Erythroblast (primary cell): ENCODE measurements at regions not wholly inside any gene's neighbourhood (a gene's known extent, or its start where the extent isn't known, plus 50 kb on each side); places are given as distances from the start of the nearest gene placed in this dataset.
A peak's percentile ranks its signal among the peaks of the same experiment; 100 is the strongest.

ENCODE experiments used
- DNase-seq, 2 experiments: peaks; one replicate each; lab custom pipeline; 2025; lab: John Stamatoyannopoulos, UW
- GATA1 ChIP-seq: IDR thresholded peaks from 2 replicates; pipeline ENCODE4 v1.6.1; 2011; ENCODE audit warnings: low read depth, mild to moderate bottlenecking, control low read depth, low read length, moderate library complexity
- POLR2A ChIP-seq: IDR thresholded peaks from 2 replicates; pipeline ENCODE4 v1.6.1; 2011; ENCODE audit warnings: mild to moderate bottlenecking, low read length

DNA sequence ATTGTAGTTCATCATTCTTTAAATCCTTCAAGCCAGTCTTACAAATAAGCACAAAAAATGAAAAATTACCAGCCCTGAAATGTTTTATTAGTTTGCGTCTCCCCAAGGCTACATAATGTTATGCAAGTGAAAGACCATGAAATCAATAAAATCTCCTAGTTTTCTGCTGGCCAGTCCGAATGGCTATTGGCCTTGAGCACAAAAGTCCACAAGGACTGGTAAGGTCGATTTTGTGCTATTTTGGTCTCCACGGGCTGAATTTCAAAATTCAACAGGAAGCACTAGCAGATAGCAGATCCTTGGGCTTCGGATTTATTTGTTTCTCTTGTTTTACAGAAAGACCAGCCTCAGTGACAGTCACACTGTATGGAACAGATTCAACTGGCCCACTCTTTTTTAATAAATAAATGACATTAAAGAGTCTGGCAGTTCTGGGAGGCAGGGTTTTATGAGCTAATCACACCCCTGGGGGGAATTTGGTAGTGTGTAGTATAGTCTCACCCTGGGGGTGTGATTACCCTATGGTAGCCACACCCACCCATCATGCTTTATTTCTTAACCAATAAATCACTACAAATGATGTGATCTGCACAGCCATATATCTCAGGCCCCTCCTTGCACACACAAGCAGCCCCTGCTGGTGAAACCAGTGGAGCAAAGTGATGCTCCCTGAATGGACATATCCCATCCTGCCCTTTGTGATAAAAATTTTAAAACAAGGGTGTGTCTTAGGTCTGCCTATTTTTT lies 51.1 kb upstream of the TMEM33 start:
- DNase-seq: no peak
- TF ChIP-seq GATA1 (no peak), POLR2A (no peak)

DNA sequence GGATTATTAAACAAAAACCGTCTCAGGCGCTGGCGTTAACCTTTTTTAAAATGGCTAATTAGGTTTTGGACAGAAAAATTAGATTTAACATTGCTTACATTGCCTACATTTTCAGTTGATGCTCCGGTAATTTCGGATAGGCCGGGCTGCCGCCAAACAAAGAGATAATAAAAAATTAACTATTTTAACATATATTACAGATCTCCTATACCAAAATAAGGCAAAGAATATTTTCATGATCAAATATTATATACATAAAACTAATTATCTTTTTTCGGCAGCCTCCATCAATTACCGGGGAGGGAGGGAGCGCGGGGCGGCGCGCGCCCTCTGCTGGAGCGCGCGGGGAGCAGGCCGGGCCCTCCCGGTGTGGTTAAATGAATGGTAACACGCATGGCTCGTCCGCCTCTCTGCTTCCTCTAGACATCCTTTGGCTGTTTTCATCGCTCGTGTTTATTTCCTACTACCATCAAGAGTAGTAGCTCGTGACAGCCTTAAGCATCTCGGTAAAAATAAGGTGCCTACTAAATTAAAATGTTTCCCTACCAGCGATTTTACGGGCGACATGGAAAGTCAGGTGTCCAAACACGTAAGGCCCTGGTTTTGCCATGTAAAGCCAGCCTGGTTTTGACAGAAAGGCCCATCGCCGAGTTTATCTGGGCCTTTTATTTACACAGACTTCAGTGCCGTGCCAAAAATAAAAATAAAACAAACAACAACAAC lies 52.4 kb upstream of the TMEM33 start:
- no peak for TF ChIP-seq GATA1
- no peak for TF ChIP-seq POLR2A
- DNase-seq: peak; percentile 35 to 63

DNA sequence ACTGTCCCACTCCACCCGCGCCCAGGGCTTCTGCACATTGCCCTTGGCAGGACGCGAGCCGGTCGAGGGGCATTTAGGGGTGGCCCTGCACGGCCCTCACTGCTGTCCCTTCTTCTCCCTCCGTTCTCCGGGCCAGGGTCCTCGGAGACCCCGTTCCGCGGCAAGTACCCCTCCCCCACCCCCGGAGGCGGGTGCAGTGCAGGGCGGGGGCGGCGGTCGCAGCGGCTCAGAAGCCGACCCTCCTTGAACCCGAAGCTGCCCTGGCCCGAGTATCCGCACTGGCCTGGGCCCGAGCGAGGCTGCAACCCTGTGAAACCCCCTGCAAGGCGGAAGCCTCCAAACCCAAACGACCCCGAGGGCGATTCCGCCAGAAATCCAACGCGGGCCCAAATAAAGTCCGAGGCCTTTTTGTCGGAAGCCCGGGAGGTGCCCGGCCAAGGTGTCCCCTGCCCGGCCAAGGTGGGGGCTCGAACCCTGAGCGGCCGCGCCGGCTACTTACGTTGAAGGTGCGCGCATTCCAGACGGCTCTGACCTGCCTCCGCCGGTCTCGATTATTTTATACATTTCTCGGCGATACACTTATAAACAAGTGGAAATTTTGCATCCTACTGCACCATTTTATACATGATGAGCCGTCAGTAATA lies 53.1 kb upstream of the TMEM33 start:
- TF ChIP-seq GATA1: no peak
- TF ChIP-seq POLR2A: no peak
- DNase-seq: no peak

DNA sequence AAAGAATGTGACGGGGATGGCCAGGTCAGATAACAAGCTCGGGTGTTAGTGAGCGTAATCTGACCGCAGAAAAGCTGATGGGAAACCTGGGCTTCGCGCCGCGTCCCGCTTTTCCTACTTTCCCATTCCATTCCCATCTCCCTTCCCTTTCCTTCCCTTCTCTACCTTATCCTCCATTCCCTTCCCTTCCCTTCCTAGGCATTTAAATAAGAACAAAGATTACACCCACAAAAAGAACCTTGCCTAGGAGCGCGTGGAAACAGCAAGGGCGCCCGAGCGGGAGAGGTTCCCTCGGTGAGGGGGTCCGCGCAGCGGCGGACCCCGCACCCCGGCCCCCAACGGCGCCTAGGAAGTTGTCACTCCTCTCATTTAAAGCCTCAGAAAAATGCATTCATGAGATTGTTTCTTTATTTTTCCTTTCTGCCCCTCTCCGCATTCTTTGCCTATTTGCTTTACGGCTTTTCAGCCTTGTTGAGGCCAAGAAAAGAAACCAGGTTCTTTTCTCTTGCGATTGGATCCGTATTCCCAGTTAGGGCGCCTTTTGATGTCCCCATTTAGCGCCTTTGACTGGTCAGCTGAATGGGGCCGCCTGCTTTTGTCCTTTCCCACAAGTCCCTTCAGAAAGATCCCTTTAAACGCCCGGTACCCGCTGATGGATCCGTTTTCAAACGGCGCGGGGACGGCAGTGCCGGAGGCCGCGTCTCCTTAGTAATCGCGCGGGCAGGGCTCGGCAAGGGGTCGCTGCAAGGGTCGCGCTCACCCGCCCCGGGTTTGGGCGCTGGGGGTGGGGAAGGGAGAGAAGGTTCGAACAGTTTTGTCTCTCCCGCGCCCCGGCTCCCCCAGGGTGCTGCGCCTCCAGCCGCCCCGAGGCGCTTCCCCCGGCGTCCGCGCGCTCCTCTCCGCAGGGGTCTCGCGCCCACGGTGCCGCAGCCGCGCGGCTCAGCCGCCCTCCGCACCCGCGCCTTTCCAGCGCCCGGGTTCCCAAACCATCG lies 54.1 kb upstream of the TMEM33 start:
- no peak for TF ChIP-seq POLR2A
- DNase-seq: no peak

DNA sequence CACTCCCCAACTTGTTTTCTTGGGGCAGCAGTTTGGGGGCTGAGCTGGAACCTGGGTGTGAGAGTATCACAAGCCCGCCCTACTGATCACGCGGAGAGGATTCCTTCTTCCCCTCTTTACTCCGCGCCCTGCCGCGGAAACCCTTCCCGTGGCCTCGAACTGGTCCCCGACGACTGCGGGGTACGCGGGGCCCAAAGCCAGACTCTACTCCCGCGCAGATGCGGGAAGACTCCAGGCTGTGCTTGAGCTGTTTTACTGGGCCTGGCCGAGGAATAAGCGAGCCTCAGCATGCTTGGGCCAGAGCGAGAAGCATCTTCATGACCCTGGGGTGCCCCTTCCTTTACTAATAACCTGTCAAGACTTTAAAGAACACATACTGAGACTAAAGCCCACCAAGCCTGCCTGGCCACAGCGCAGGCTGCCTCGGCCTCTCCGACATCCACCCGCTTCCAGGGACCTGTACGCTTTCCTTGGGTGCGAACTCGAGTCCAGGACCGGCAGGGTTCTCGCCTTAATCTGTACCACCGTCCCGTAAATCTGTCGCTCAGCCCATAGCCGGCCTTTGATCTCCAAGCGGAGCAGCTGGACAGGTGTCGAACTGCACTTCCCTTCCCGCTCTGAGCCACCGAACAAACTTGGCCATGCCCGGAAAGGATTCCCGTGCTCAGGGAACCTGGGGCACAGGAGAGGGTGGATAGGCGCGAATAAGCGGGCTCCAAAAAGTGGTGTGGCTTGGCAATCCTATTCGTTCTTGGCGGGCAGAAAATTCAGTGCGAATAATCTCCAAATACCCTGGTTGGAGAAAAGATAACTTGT lies 55.0 kb upstream of the TMEM33 start:
- peak in 1 of 2 experiments; percentile 4 for DNase-seq
- TF ChIP-seq POLR2A (no peak), GATA1 (no peak)

DNA sequence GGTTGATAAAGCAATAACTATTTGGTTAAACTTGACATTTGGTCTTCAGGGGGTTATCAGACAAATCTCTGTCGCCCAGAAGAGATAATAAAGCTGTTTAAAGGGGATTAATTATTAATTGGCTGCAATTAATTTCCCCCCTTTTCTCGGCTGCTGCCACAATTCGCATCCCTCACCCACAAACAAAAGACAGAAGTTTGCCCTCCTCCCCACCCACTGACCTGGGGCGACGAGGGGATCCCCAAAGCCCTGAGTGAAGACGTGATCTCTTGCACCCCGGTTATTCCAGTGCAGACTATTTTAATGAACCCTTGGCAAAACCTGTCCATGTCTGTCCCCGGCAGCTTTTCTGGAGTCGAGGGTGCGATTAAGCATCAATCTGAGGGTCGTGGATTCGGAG lies 55.7 kb upstream of the TMEM33 start:
- no peak for DNase-seq
- TF ChIP-seq POLR2A (no peak), GATA1 (no peak)

DNA sequence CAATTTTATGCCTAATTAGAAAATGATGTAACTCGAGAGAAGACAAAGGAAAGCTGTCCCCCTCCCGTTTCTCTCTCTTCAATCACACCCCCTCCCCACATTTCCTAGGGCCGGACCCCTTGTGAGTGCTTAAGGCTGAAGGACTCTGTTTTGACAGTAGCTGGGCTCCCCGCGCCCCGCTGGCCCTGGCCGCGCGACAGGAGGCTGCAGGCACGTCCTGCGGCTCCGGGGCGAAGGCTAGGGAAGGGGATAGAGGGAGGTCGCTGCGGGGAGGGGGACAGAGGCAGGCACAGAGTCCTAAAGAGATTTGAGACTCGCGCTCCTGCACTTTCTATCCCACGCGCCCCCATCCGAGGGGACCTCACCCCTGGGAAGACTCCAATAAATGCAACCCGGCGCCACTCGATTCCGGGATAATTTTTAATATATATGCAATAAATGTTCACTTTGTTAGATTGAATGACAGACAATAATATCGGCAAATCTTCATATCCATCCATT lies 56.2 kb upstream of the TMEM33 start:
- DNase-seq: no peak
- TF ChIP-seq POLR2A (no peak), GATA1 (no peak)

DNA sequence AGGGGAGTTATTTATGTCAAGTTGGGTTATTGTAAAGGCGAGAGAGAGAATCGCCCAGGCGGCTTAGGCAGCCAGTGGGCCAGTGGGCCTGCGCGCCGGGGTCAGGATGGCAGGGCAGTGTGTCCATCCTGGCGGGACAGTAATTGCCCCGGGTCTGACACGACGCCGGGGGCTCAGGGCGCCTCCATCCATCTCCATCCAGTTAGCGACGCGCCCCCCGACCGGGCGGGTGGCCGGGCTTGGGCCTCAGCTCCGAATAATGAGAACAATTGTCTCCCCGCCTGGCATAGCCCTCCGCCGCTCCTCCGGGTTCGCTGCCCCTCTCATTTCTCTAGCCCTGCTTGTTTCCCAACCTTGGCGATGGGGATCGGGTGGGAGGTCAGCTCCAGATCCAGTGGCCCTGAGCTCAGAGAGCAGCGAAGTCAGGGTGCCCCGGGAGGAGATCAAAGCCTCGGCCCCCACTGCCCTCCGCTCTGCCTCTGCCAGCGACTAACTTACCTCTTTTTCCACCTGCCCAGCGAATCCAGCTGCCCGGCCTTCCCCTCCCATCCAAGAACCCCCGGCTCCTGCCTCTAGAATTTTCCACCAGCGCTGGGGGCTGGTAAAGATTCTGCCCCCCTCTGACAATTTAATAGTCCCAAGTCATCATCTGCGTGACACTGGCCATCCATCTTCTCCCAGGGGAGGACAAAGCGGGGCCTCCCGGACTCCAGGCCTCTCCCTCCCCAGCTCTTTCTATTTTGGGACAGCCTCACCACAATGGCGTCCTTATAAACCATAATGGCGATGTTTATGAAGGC lies 56.9 kb upstream of the TMEM33 start:
- no peak for DNase-seq
- TF ChIP-seq GATA1 (no peak), POLR2A (no peak)

DNA sequence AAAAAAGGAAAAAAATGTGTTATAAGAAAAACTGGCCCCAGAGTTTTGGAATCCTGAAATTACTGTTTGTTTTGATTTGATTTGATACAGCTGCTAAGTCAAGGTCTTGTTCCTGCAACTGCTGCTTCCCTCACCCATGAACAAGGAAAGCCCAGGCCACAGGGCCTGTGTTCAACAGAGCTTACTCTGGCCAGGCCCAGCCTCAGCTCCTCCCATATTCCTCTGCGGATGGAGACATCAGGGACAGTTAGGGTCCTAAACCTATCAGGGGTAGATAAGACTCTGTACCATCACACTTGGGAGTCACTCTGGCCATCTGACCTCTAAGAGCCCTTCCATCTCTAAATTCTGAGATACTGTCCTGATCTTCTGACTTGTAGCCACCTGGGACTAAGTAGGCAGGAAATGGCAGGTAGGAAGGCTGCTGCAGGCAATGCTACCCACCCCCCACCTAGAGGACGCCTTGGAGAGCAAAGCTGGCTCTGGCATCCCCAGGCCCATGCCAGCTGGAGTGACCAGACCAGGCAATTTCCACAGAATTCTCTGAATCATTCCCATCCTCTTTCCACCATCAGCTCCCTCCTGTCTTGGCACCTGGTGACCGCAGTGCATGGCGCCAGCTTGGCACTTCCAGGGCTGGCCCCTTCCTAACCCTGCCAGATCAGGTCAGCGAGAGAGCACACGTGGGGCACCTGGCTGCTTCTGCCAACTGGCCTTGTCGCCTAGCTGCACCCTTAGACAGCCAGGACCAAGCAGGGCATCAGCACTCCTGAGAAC lies 58.0 kb upstream of the TMEM33 start:
- TF ChIP-seq GATA1: no peak
- no peak for TF ChIP-seq POLR2A
- DNase-seq: no peak

DNA sequence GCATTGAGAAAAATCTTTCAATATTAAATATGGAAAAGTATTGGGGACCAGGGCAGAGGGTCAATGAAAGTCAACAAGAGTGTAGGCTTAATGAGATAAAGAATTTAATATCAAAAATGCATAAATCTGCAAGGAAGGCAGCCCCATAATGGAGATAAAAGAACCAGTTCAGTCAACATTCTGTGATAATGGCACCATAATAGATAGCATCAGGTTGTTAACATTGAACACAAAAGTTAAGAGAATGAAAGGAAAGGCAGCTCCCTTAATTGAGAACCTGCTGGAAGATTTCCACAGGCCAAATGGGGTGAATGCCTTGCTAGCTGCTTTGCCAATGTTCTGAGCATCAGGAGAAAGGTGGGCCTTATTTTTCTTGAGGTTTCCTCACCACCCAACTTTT lies 60.4 kb upstream of the TMEM33 start:
- DNase-seq: no peak
- TF ChIP-seq GATA1 (no peak), POLR2A (no peak)

DNA sequence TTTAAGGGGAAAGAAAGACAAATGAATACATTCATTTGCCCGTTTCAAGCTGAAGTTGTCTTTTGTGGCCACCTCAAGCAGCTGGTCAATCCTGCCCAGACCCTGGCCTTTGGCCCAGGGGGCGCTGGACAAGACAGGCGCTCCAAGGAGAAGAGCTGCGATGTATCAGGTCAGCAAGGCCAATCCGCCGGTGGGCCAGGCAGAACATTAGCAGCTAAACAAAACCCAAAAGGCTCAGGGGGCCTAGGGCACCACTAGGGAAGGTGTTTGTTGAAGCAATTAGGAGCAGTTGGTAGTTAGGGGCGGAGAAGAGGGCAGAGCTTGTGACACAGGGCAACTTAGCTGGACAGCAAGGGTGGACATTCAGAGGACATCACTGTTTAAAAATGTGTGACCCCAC lies 60.8 kb upstream of the TMEM33 start:
- no peak for TF ChIP-seq GATA1
- no peak for TF ChIP-seq POLR2A
- DNase-seq: no peak
